Gastrocnemius medialis (tissue), 4 donors: ENCODE measurements at regions not wholly inside any gene's neighbourhood (a gene's known extent, or its start where the extent isn't known, plus 50 kb on each side); places are given as distances from the start of the nearest gene placed in this dataset.

ENCODE experiments used
- ATAC-seq, 2 donors: fragments of 150-250 bp; one replicate each; pipeline ENCODE4 v1.9.1; 2016
- DNase-seq, 2 donors: peaks; one replicate each; pipeline ENCODE4 v3.0.0-alpha.2; 2019
- H3K27ac ChIP-seq, 4 donors: fragments of 200-600 bp; sonication (generic); 1 replicate in 1 of 4; 2 replicates in 3 of 4; pipeline ENCODE4 v1.5.1; 2016 to 2018; ENCODE audit warnings: mild to moderate bottlenecking in 2 of 4, moderate library complexity in 1 of 4
- H3K27me3 ChIP-seq, 3 donors: fragments of 200-600 bp; sonication (generic) in 2 of 3; 1 replicate in 1 of 3; 2 replicates in 2 of 3; pipeline versions ENCODE4 v1.5.1 to v1.6.0; 2016 to 2019; ENCODE audit warnings: mild to moderate bottlenecking in 1 of 3, moderate library complexity in 1 of 3
- H3K36me3 ChIP-seq, 2 donors: fragments of 200-600 bp; sonication (generic) in 1 of 2; one replicate each; pipeline ENCODE4 v1.5.1; 2017 to 2018
- H3K4me1 ChIP-seq, 2 donors: fragments of 200-600 bp; sonication (generic) in 1 of 2; one replicate each; pipeline ENCODE4 v1.5.1; 2016 to 2017; ENCODE audit warnings: mild to moderate bottlenecking in 2 of 2
- H3K4me3 ChIP-seq, 4 donors: fragments of 200-600 bp; sonication (generic) in 3 of 4; 1 replicate in 1 of 4; 2 replicates in 3 of 4; pipeline ENCODE4 v1.5.1; 2016 to 2019; ENCODE audit warnings: mild to moderate bottlenecking in 2 of 4
- H3K9me3 ChIP-seq, 3 donors: fragments of 200-600 bp; sonication (generic) in 2 of 3; 1 replicate in 1 of 3; 2 replicates in 2 of 3; pipeline ENCODE4 v1.5.1; 2016 to 2019
- CTCF ChIP-seq, 5 experiments: fragments of 450-650 bp in 3 of 5; fragments of 200-600 bp in 2 of 5; sonication (generic) in 2 of 5; IDR thresholded peaks in 4 of 5; conservative IDR thresholded peaks in 1 of 5; 1 replicate in 4 of 5; 2 replicates in 1 of 5; pipeline ENCODE4 v1.5.1; 2016 to 2019; ENCODE audit warnings: antibody characterized with exemption in 5 of 5, mild to moderate bottlenecking in 3 of 5, moderate library complexity in 3 of 5
- POLR2A ChIP-seq, 2 donors: fragments of 450-650 bp; IDR thresholded peaks; one replicate each; pipeline ENCODE4 v1.6.1; 2017; ENCODE audit warnings: antibody characterized with exemption in 2 of 2, mild to moderate bottlenecking in 2 of 2, moderate library complexity in 2 of 2
- in situ Hi-C, 4 donors: fragments of 200-750 bp; cut with MboI; loops; one replicate each; pipeline versions ENCODE4 v1.15.0 to v1.8.0; 2017; ENCODE audit warnings: low sequenced_read_pairs in 4 of 4
- intact Hi-C: fragments of 100-400 bp; cut with DNase I; formaldehyde crosslinking; loops from one replicate; pipeline ENCODE4 v1.15.1; 2023; ENCODE audit warnings: low total_unique reads

- Histone ChIP-seq H3K36me3 (no peaks in the 10 kb centered on the region), H3K27me3 (peaks cover 0 to 13% (median 8%) of the 10 kb centered on the region in 3 donors), H3K27ac (no peak overlapping the region), H3K4me1 (no peaks in the 10 kb centered on the region), H3K4me3 (no peak overlapping the region), H3K9me3 (peaks cover 0 to 24% (median 0%) of the 10 kb centered on the region in 3 donors)
- DNase-seq = no peak
- intact Hi-C loops (no loop called here), in situ Hi-C loops (no loop called here)
- no peak for TF ChIP-seq CTCF (IDR thresholded peaks at IDR 0.05 in 4 of 5, conservative IDR thresholded peaks at IDR 0.05 in 1 of 5)
- TF ChIP-seq POLR2A (IDR thresholded peaks at IDR 0.05) = no peak
- no peak for ATAC-seq
Observed at GRCh38 chr16:86025706-86026105, 126.7 kb downstream of the IRF8 start.

DNA sequence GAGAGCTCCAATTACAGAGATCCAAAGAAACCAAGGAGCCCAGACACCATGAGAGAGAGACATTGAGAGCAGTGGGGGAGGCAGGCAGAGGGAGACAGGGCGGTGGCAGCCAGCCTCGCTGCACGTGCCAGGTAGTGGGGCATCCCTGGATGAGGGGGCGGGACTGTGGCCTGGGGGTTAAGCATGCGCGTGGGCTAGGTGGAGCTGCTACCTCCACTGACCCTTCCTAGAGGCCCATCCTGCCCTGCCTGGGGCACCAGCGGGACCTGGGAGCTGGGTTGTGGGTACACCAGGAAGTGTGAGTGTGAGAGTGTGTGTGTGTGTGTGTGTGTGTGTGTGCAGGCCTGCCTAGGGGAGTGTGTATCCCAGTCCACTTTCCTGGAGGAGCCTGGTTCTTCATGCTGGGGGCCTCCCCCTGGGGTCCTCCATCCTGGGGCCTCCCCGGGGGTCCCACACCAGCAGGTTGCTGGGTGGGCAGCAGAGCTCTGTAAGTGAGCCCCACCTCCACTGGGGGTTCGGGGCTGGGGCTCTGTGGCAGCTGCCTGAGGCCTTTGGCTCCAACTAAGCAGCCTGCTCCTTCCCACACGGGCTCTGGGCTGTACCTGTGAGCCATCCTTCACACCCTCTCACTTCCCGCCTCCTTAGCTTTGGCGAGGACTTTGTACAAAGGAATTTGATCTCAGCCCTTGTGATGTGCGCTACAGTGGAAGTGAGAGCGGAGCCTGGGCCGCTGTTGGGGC, 127.4 kb downstream of the IRF8 start:
- Histone ChIP-seq H3K27ac (no peak overlapping the region), H3K27me3 (peaks cover 0 to 17% (median 10%) of the 10 kb centered on the region in 3 donors), H3K36me3 (no peaks in the 10 kb centered on the region), H3K4me3 (no peak overlapping the region), H3K9me3 (peaks cover 0 to 24% (median 0%) of the 10 kb centered on the region in 3 donors), H3K4me1 (no peaks in the 10 kb centered on the region)
- ATAC-seq (no peak), DNase-seq (no peak)
- in situ Hi-C loops (no loop called here), intact Hi-C loops (no loop called here)
- TF ChIP-seq POLR2A (IDR thresholded peaks at IDR 0.05) (no peak), CTCF (IDR thresholded peaks at IDR 0.05 in 4 of 5, conservative IDR thresholded peaks at IDR 0.05 in 1 of 5) (no peak)

DNA sequence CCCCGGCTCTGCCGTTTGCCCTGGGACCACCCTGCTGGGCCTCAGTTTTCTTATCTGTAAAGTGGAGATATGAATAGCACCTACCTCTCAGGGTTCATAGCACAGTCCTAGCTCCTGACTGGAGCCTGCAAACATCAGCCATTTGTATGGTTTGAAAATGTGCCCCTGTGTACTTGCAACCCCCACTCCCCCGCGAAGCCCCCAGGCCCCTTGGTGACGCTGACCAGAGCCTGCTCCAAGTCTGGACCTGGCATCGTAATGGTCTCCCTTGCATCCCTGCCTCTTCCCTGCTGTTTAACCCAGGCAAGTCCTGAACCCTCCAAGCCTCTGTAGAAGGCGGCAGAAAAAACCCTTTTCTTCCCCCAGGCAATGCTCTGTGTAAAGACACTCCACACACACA, 128.0 kb downstream of the IRF8 start:
- TF ChIP-seq CTCF (IDR thresholded peaks at IDR 0.05 in 4 of 5, conservative IDR thresholded peaks at IDR 0.05 in 1 of 5) = no peak
- TF ChIP-seq POLR2A (IDR thresholded peaks at IDR 0.05) = no peak
- Histone ChIP-seq H3K27me3 (peaks cover 0 to 15% (median 9%) of the 10 kb centered on the region in 3 donors), H3K4me1 (no peaks in the 10 kb centered on the region), H3K36me3 (no peaks in the 10 kb centered on the region), H3K9me3 (peaks cover 0 to 24% (median 0%) of the 10 kb centered on the region in 3 donors), H3K27ac (no peak overlapping the region), H3K4me3 (no peak overlapping the region)
- DNase-seq (no peak), ATAC-seq (no peak)
- intact Hi-C loops = no loop called here
- in situ Hi-C loops = no loop called here

- H3K4me3 ChIP-seq = no peak overlapping the region
- DNase-seq = no peak
- intact Hi-C loops = no loop called here
Observed at GRCh38 chr16:86027373-86028126, 128.6 kb downstream of the IRF8 start.

More at GRCh38 chr16:86027373-86028126, 128.6 kb downstream of the IRF8 start:
- Histone ChIP-seq H3K27ac (no peak overlapping the region), H3K36me3 (no peaks in the 10 kb centered on the region), H3K27me3 (peaks cover 0 to 14% (median 10%) of the 10 kb centered on the region in 3 donors), H3K4me1 (no peaks in the 10 kb centered on the region), H3K9me3 (peaks cover 0 to 24% (median 0%) of the 10 kb centered on the region in 3 donors)
- ATAC-seq = no peak
- TF ChIP-seq CTCF (IDR thresholded peaks at IDR 0.05 in 4 of 5, conservative IDR thresholded peaks at IDR 0.05 in 1 of 5) = no peak
- no peak for TF ChIP-seq POLR2A (IDR thresholded peaks at IDR 0.05)
- in situ Hi-C loops = no loop called here
